K562 (cell line): ENCODE measurements at regions not wholly inside any gene's neighbourhood (a gene's known extent, or its start where the extent isn't known, plus 50 kb on each side); places are given as distances from the start of the nearest gene placed in this dataset.
"Not testable (repeated sequence)": the region's sequence is repeated elsewhere in the genome, so short reads cannot be mapped to it uniquely, and the experiment has no call there.

Experiments
- ATAC-seq: fragments of 200-7000 bp; cut with Tn5 transposase; 3 replicates; pipeline ENCODE4 v1.9.1; 2020; ENCODE audit warnings: moderate library complexity
- BruUV-seq: library from RNA; stranded (reverse); fragments of 400-500 nt; replicated peaks from 2 replicates; lab custom pipeline; 2021; lab: Mats Ljungman, UMichigan
- CTCF ChIA-PET: fragments of 300-600 bp; formaldehyde crosslinking; extraction: SDS; loops from one replicate; lab custom pipeline; 2021; ENCODE audit warnings: low intra/inter-chr PET ratio; lab: Yijun Ruan, JAX
- POLR2A ChIA-PET: fragments of 300-600, 350-650 bp; sonication (Branson Sonifier 250); formaldehyde crosslinking; extraction: SDS; loops from one replicate; lab custom pipeline; 2021; ENCODE audit warnings: antibody characterized with exemption, inconsistent platforms; lab: Yijun Ruan, JAX
- DNase-seq, 4 experiments: peaks; one replicate each; pipeline versions ENCODE4 v3.0.0 to v3.0.0-alpha.2; 2011 to 2018; ENCODE audit warnings: low spot score in 3 of 4, mixed read lengths in 3 of 4; ENCODE audit errors: extremely low read depth in 1 of 4
- FAIRE-seq: peaks from 2 replicates; lab custom pipeline; 2011; peaks lifted over from hg19 to GRCh38; lab: Jason Lieb, UNC
- H2AFZ ChIP-seq: 2 replicates; pipeline ENCODE4 v1.6.0; 2011; ENCODE audit warnings: low read depth, low read length, control low read depth, inconsistent platforms
- H3K27ac ChIP-seq: fragments of 200-600 bp; 3 replicates; pipeline ENCODE4 v1.8.0; 2011; ENCODE audit warnings: low read depth, mild to moderate bottlenecking, control low read depth, inconsistent platforms, low read length, moderate library complexity, mixed read lengths; ENCODE audit errors: extremely low read depth
- H3K27me3 ChIP-seq, 2 experiments: fragments of 300-600 bp in 1 of 2; 2 replicates in 1 of 2; 3 replicates in 1 of 2; pipeline versions ENCODE4 v1.6.0 to v1.8.0; 2011; ENCODE audit warnings: inconsistent platforms in 2 of 2, low read length in 2 of 2, mild to moderate bottlenecking in 1 of 2, mixed read lengths in 1 of 2, moderate library complexity in 1 of 2; ENCODE audit not compliant: control insufficient read depth in 2 of 2, insufficient read depth in 2 of 2
- H3K36me3 ChIP-seq: fragments of 300-600 bp; 3 replicates; pipeline ENCODE4 v1.8.0; 2011; ENCODE audit warnings: mild to moderate bottlenecking, low read length, inconsistent platforms; ENCODE audit not compliant: control insufficient read depth, insufficient read depth
- H3K4me1 ChIP-seq, 2 experiments: fragments of 200-600 bp in 1 of 2; replicated peaks in 1 of 2; 2 replicates in 1 of 2; 3 replicates in 1 of 2; pipeline versions ENCODE4 v1.5.1 to v1.8.0; 2011; ENCODE audit warnings: inconsistent platforms in 2 of 2, low read length in 2 of 2, mild to moderate bottlenecking in 1 of 2, mixed read lengths in 1 of 2, moderate library complexity in 1 of 2; ENCODE audit not compliant: control insufficient read depth in 2 of 2, insufficient read depth in 2 of 2
- H3K4me2 ChIP-seq: 2 replicates; pipeline ENCODE4 v1.6.1; 2011; ENCODE audit warnings: low read length, control low read depth, inconsistent platforms, mixed read lengths; ENCODE audit not compliant: insufficient read depth
- H3K4me3 ChIP-seq: fragments of 200-600 bp; sonication (generic), shearing (Covaris generic); 2 replicates; pipeline ENCODE4 v1.5.1; 2016; ENCODE audit warnings: control low read depth, inconsistent platforms
- H3K79me2 ChIP-seq: fragments of 200-600 bp; 3 replicates; pipeline ENCODE4 v1.8.0; 2011; ENCODE audit warnings: low read length, inconsistent platforms; ENCODE audit not compliant: control insufficient read depth, insufficient read depth
- H3K9ac ChIP-seq, 2 experiments: 2 replicates each; pipeline versions ENCODE4 v1.6.0 to v1.6.1; 2011; ENCODE audit warnings: low read depth in 2 of 2, low read length in 2 of 2, control low read depth in 1 of 2, inconsistent platforms in 1 of 2, mild to moderate bottlenecking in 1 of 2, mixed read lengths in 1 of 2; ENCODE audit not compliant: insufficient read depth in 1 of 2
- H3K9me1 ChIP-seq: one replicate; pipeline ENCODE4 v1.6.0; 2011; ENCODE audit warnings: inconsistent platforms, mild to moderate bottlenecking, low read length, moderate library complexity; ENCODE audit not compliant: control insufficient read depth, insufficient read depth
- H3K9me3 ChIP-seq: replicated peaks from 2 replicates; pipeline ENCODE4 v1.5.1; 2011; ENCODE audit warnings: low read depth, low read length, inconsistent platforms; ENCODE audit not compliant: control insufficient read depth, insufficient read depth
- H4K20me1 ChIP-seq: replicated peaks from 2 replicates; pipeline ENCODE4 v1.6.1; 2011; ENCODE audit warnings: low read length, inconsistent platforms, mixed read lengths; ENCODE audit not compliant: control insufficient read depth, insufficient read depth
- MAFG ChIP-seq: fragments of 450-650 bp; conservative IDR thresholded peaks from 2 replicates; pipeline ENCODE4 v1.6.1; 2016; ENCODE audit warnings: missing genetic modification characterization, missing compliant biosample characterization
- NFE2L1 ChIP-seq: fragments of 450-650 bp; IDR thresholded peaks from 2 replicates; pipeline ENCODE4 v1.6.1; 2016; ENCODE audit warnings: missing genetic modification characterization, low read depth, mild to moderate bottlenecking, missing compliant biosample characterization, moderate library complexity, borderline replicate concordance
- POLR2B ChIP-seq: fragments of 450-650 bp; IDR thresholded peaks from 2 replicates; pipeline ENCODE4 v1.6.1; 2018; ENCODE audit warnings: low read depth; ENCODE audit not compliant: partially characterized antibody
- SUPT5H ChIP-seq: fragments of 450-650 bp; IDR thresholded peaks from 2 replicates; pipeline ENCODE4 v1.6.1; 2016
- WGBS: fragments of 100-300 bp; shearing (Covaris generic); methylation state at CpG from one replicate; pipeline ENCODE4 v1.1.6; 2016; ENCODE audit warnings: low coverage, mixed read lengths; ENCODE audit not compliant: insufficient coverage; ENCODE audit errors: missing lambda C conversion rate; 5-methylcytosine and 5-hydroxymethylcytosine counted together
- in situ Hi-C: fragments of 300-500 bp; cut with MboI; formaldehyde crosslinking; loops from 4 replicates; pipeline ENCODE4 v1.15.0; 2018; ENCODE audit warnings: inconsistent platforms, mixed read lengths
- intact Hi-C: fragments of 100-400 bp; cut with micrococcal nuclease; formaldehyde crosslinking; loops from 2 replicates; pipeline ENCODE4 v1.14.2; 2022
- TF ChIP-seq, protein P1 (sequence below): sonication (generic); formaldehyde crosslinking; IDR thresholded peaks from 2 replicates; pipeline ENCODE4 v1.5.0; 2020; ENCODE audit warnings: missing genetic modification reagents
- TF ChIP-seq, protein P2 (sequence below): fragments of 250-450 bp; sonication (Bioruptor Pico); IDR thresholded peaks from 2 replicates; pipeline ENCODE4 v1.9.0; 2021; ENCODE audit warnings: mild to moderate bottlenecking
- TF ChIP-seq, protein P3 (sequence below): sonication (generic); formaldehyde crosslinking; IDR thresholded peaks from 2 replicates; pipeline ENCODE4 v1.8.0; 2023; ENCODE audit warnings: mild to moderate bottlenecking, missing genetic modification reagents
- TF ChIP-seq, protein P4 (sequence below): fragments of 250-450 bp; sonication (Bioruptor Pico); IDR thresholded peaks from 2 replicates; pipeline ENCODE4 v1.5.0; 2021

DNA sequence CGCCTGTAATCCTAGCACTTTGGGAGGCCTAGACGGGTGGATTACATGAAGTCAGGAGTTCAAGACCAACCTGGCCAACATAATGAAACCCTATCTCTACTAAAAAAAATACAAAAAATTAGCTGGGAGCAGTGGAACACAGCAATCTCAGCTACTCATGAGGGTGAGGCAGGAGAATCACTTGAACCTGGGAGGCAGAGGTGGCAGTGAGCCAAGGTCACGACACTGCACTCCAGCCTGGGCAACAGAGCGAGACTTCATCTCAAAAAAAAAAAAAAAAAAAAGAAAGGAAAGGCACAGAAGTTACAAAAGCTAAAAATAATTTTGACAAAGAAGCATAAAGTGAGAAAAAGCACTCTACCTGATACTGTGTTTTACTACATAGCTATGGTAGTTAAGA is 618.1 kb downstream of the PDHA2 start:
- H3K9me1 ChIP-seq, H3K4me1 ChIP-seq, H3K4me3 ChIP-seq, H3K79me2 ChIP-seq, H2AFZ ChIP-seq, CTCF ChIA-PET, BruUV-seq, ATAC-seq, H3K9ac ChIP-seq, FAIRE-seq, H3K27ac ChIP-seq, DNase-seq, H3K27me3 ChIP-seq, intact Hi-C loops, H4K20me1 ChIP-seq, H3K4me2 ChIP-seq, POLR2A ChIA-PET, H3K9me3 ChIP-seq, H3K36me3 ChIP-seq, in situ Hi-C loops: not testable (repeated sequence)
- 7% methylated on average over 2 of the region's 4 CpGs for WGBS

DNA sequence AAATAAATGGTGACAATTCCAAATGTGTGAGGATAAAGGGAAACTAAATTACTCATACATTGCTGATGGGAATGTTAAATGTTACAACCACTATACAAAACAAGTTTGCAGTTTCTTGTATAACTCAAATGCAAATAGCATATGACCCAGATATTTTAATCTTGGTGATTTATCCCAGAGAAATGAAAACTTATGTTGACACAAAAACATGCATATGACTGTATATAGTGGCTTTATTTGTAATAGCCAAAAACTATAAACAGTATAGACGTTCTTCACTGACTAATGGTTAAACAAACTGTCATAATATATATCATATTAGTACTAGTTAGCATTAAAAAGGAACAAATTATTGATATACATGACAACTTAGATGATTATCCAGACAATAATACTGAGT is 619.2 kb downstream of the PDHA2 start:
- in situ Hi-C loops (no loop called here), intact Hi-C loops (no loop called here)
- no peaks in the 10 kb centered on the region for H3K79me2 ChIP-seq
- CTCF ChIA-PET: no interaction called here
- no peaks in the 10 kb centered on the region for H3K9me1 ChIP-seq
- no peaks in the 10 kb centered on the region for H4K20me1 ChIP-seq
- BruUV-seq: no TSS peak
- POLR2A ChIA-PET: no interaction called here
- no peak overlapping the region for H3K4me3 ChIP-seq
- no peaks in the 10 kb centered on the region for H3K9me3 ChIP-seq
- no peak overlapping the region for H2AFZ ChIP-seq
- no peak for FAIRE-seq
- no peaks in the 10 kb centered on the region for H3K36me3 ChIP-seq
- H3K4me1 ChIP-seq: no peaks in the 10 kb centered on the region
- no peak for DNase-seq
- 0% methylated on average over 1 of the region's 1 CpG for WGBS
- H3K27me3 ChIP-seq: no peaks in the 10 kb centered on the region
- ATAC-seq: no peak
- H3K9ac ChIP-seq: no peak overlapping the region
- no peak overlapping the region for H3K27ac ChIP-seq
- no peak overlapping the region for H3K4me2 ChIP-seq
- TF ChIP-seq POLR2B (no peak), SUPT5H (no peak), MAFG (tag) (no peak), NFE2L1 (tag) (no peak)
- TF ChIP-seq, protein P1, sequence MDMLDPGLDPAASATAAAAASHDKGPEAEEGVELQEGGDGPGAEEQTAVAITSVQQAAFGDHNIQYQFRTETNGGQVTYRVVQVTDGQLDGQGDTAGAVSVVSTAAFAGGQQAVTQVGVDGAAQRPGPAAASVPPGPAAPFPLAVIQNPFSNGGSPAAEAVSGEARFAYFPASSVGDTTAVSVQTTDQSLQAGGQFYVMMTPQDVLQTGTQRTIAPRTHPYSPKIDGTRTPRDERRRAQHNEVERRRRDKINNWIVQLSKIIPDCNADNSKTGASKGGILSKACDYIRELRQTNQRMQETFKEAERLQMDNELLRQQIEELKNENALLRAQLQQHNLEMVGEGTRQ (CRISPR knock-in tag): no peak
- TF ChIP-seq, protein P2, sequence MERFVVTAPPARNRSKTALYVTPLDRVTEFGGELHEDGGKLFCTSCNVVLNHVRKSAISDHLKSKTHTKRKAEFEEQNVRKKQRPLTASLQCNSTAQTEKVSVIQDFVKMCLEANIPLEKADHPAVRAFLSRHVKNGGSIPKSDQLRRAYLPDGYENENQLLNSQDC (CRISPR knock-in tag): no peak
- TF ChIP-seq, protein P3, sequence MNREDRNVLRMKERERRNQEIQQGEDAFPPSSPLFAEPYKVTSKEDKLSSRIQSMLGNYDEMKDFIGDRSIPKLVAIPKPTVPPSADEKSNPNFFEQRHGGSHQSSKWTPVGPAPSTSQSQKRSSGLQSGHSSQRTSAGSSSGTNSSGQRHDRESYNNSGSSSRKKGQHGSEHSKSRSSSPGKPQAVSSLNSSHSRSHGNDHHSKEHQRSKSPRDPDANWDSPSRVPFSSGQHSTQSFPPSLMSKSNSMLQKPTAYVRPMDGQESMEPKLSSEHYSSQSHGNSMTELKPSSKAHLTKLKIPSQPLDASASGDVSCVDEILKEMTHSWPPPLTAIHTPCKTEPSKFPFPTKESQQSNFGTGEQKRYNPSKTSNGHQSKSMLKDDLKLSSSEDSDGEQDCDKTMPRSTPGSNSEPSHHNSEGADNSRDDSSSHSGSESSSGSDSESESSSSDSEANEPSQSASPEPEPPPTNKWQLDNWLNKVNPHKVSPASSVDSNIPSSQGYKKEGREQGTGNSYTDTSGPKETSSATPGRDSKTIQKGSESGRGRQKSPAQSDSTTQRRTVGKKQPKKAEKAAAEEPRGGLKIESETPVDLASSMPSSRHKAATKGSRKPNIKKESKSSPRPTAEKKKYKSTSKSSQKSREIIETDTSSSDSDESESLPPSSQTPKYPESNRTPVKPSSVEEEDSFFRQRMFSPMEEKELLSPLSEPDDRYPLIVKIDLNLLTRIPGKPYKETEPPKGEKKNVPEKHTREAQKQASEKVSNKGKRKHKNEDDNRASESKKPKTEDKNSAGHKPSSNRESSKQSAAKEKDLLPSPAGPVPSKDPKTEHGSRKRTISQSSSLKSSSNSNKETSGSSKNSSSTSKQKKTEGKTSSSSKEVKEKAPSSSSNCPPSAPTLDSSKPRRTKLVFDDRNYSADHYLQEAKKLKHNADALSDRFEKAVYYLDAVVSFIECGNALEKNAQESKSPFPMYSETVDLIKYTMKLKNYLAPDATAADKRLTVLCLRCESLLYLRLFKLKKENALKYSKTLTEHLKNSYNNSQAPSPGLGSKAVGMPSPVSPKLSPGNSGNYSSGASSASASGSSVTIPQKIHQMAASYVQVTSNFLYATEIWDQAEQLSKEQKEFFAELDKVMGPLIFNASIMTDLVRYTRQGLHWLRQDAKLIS (CRISPR knock-in tag): no peak
- TF ChIP-seq, protein P4, sequence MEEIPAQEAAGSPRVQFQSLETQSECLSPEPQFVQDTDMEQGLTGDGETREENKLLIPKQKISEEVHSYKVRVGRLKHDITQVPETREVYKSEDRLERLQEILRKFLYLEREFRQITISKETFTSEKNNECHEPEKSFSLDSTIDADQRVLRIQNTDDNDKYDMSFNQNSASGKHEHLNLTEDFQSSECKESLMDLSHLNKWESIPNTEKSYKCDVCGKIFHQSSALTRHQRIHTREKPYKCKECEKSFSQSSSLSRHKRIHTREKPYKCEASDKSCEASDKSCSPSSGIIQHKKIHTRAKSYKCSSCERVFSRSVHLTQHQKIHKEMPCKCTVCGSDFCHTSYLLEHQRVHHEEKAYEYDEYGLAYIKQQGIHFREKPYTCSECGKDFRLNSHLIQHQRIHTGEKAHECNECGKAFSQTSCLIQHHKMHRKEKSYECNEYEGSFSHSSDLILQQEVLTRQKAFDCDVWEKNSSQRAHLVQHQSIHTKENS (CRISPR knock-in tag): no peak
